Sigmoid colon (tissue), 4 donors: ENCODE measurements at regions not wholly inside any gene's neighbourhood (a gene's known extent, or its start where the extent isn't known, plus 50 kb on each side); places are given as distances from the start of the nearest gene placed in this dataset.

Experiments used
- CTCF ChIP-seq, 4 experiments: fragments of 450-650 bp in 3 of 4; fragments of 200-600 bp in 1 of 4; IDR thresholded peaks; one replicate each; pipeline ENCODE4 v1.5.1; 2016 to 2019; ENCODE audit warnings: antibody characterized with exemption in 4 of 4, mild to moderate bottlenecking in 3 of 4, moderate library complexity in 2 of 4
- EP300 ChIP-seq, 4 donors: sonication (generic); formaldehyde crosslinking; IDR thresholded peaks; one replicate each; pipeline ENCODE4 v1.6.1; 2017; ENCODE audit warnings: antibody characterized with exemption in 4 of 4
- POLR2A ChIP-seq, 2 donors: fragments of 450-650 bp; IDR thresholded peaks; one replicate each; pipeline ENCODE4 v1.6.1; 2016; ENCODE audit warnings: antibody characterized with exemption in 2 of 2, mild to moderate bottlenecking in 2 of 2, moderate library complexity in 2 of 2

- no peak for TF ChIP-seq CTCF (IDR thresholded peaks at IDR 0.05)
- no peak for TF ChIP-seq POLR2A (IDR thresholded peaks at IDR 0.05)
- no peak for TF ChIP-seq EP300 (IDR thresholded peaks at IDR 0.05)
Measured at GRCh38 chr21:35405981-35406380, 356.9 kb upstream of the RUNX1 start.
